ENCODE measurements at regions not wholly inside any gene's neighbourhood (a gene's known extent, or its start where the extent isn't known, plus 50 kb on each side); places are given as distances from the start of the nearest gene placed in this dataset.

DNA sequence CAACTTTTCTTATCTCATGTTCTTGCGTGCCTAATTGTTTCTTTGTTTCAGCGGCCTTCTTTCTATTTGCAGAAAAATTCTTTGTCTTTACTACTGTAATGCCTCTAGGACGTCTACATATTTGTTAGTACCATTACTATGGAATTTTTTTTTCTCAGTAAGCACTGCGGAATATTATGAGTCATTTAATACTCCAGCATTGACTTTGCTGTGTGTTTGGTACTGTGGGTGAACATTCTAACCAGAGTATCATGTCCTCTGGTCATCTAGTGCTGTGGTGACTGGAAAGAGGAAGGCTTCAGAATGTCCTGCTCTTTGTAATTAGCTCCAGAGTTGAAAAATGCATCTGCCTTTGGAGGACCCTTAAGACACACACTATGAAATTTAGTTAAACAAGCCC is 58.5 kb upstream of the FERD3L start:
- intact Hi-C loops (cut with DNase I; ENCODE audit: low total_unique reads) = no loop called here
- WGBS, 2 donors = 66 to 76% methylated on average over 4 of the region's 4 CpGs
- no peak for TF ChIP-seq POLR2A (IDR thresholded peaks at IDR 0.05)
- TF ChIP-seq, protein P1, sequence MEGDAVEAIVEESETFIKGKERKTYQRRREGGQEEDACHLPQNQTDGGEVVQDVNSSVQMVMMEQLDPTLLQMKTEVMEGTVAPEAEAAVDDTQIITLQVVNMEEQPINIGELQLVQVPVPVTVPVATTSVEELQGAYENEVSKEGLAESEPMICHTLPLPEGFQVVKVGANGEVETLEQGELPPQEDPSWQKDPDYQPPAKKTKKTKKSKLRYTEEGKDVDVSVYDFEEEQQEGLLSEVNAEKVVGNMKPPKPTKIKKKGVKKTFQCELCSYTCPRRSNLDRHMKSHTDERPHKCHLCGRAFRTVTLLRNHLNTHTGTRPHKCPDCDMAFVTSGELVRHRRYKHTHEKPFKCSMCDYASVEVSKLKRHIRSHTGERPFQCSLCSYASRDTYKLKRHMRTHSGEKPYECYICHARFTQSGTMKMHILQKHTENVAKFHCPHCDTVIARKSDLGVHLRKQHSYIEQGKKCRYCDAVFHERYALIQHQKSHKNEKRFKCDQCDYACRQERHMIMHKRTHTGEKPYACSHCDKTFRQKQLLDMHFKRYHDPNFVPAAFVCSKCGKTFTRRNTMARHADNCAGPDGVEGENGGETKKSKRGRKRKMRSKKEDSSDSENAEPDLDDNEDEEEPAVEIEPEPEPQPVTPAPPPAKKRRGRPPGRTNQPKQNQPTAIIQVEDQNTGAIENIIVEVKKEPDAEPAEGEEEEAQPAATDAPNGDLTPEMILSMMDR (IDR thresholded peaks at IDR 0.05) = no peak
- no peak overlapping the region for H3K4me3 ChIP-seq (ENCODE audit: low read depth, poor library complexity, severe bottlenecking)
- DNase-seq (ENCODE audit: low spot score in 2 of 2) = no peak

DNA sequence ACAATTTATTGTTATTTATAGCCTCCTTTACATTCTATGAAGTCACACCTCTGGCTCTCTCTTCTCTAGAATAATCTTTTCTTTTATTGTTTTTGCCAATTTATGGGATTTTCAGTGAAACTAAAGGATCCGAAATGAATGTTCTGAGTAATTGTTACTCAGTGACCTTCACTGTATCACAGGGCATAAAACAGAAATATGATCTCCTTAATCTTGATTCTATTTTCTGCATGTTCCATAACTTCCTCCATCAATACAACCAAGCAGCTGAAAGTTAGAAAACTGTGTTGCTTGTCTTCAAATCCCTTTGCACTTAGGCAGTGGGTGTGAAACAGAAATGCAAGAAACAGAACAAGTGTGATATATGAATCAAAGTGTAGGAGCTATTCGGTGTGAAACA is 57.4 kb upstream of the FERD3L start:
- DNase-seq (ENCODE audit: low spot score in 2 of 2) = no peak
- TF ChIP-seq POLR2A (IDR thresholded peaks at IDR 0.05) = no peak
- TF ChIP-seq, protein P1 (IDR thresholded peaks at IDR 0.05) = no peak
- WGBS, 2 donors = 64 to 68% methylated on average over 2 of the region's 2 CpGs
- no peak overlapping the region for H3K4me3 ChIP-seq (ENCODE audit: low read depth, poor library complexity, severe bottlenecking)
- intact Hi-C loops (cut with DNase I; ENCODE audit: low total_unique reads) = no loop called here
